Right atrium auricular region (tissue), 2 donors: ENCODE measurements at regions not wholly inside any gene's neighbourhood (a gene's known extent, or its start where the extent isn't known, plus 50 kb on each side); places are given as distances from the start of the nearest gene placed in this dataset.
"Not testable (repeated sequence)": the region's sequence is repeated elsewhere in the genome, so short reads cannot be mapped to it uniquely, and the experiment has no call there.

Source experiments
- DNase-seq: peaks from one replicate; pipeline ENCODE4 v3.0.0-alpha.2; 2019; ENCODE audit warnings: low spot score
- H3K27ac ChIP-seq, 2 donors: fragments of 200-600 bp; sonication (generic); 1 replicate in 1 of 2; 2 replicates in 1 of 2; pipeline ENCODE4 v1.5.1; 2016 to 2019
- H3K27me3 ChIP-seq, 2 donors: fragments of 200-600 bp; sonication (generic); one replicate each; pipeline versions ENCODE4 v1.5.1 to v1.6.0; 2017 to 2019
- H3K36me3 ChIP-seq: fragments of 200-600 bp; sonication (generic); one replicate; pipeline ENCODE4 v1.5.1; 2016
- H3K4me1 ChIP-seq, 2 donors: fragments of 200-600 bp; sonication (generic); one replicate each; pipeline versions ENCODE4 v1.5.1 to v1.6.0; 2017 to 2019
- H3K4me3 ChIP-seq, 2 donors: fragments of 200-600 bp; sonication (generic); 1 replicate in 1 of 2; 2 replicates in 1 of 2; pipeline ENCODE4 v1.5.1; 2017 to 2019; ENCODE audit warnings: mild to moderate bottlenecking in 1 of 2, moderate library complexity in 1 of 2
- H3K9me3 ChIP-seq, 2 donors: fragments of 200-600 bp; sonication (generic); one replicate each; pipeline ENCODE4 v1.5.1; 2019
- TF ChIP-seq, protein P1 (sequence below), 2 donors: fragments of 200-600 bp; sonication (generic); IDR thresholded peaks; one replicate each; pipeline ENCODE4 v1.5.1; 2019; ENCODE audit warnings: antibody characterized with exemption in 2 of 2

GRCh38 chr14:35932659-35933159 is 106.6 kb downstream of the BRMS1L start:
- Histone ChIP-seq H3K27ac (no peak overlapping the region), H3K27me3 (no peaks in the 10 kb centered on the region), H3K36me3 (no peaks in the 10 kb centered on the region), H3K4me1 (no peaks in the 10 kb centered on the region), H3K9me3 (no peaks in the 10 kb centered on the region), H3K4me3 (no peak overlapping the region)
- no peak for DNase-seq
- TF ChIP-seq, protein P1, sequence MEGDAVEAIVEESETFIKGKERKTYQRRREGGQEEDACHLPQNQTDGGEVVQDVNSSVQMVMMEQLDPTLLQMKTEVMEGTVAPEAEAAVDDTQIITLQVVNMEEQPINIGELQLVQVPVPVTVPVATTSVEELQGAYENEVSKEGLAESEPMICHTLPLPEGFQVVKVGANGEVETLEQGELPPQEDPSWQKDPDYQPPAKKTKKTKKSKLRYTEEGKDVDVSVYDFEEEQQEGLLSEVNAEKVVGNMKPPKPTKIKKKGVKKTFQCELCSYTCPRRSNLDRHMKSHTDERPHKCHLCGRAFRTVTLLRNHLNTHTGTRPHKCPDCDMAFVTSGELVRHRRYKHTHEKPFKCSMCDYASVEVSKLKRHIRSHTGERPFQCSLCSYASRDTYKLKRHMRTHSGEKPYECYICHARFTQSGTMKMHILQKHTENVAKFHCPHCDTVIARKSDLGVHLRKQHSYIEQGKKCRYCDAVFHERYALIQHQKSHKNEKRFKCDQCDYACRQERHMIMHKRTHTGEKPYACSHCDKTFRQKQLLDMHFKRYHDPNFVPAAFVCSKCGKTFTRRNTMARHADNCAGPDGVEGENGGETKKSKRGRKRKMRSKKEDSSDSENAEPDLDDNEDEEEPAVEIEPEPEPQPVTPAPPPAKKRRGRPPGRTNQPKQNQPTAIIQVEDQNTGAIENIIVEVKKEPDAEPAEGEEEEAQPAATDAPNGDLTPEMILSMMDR (IDR thresholded peaks at IDR 0.05) = no peak

DNA sequence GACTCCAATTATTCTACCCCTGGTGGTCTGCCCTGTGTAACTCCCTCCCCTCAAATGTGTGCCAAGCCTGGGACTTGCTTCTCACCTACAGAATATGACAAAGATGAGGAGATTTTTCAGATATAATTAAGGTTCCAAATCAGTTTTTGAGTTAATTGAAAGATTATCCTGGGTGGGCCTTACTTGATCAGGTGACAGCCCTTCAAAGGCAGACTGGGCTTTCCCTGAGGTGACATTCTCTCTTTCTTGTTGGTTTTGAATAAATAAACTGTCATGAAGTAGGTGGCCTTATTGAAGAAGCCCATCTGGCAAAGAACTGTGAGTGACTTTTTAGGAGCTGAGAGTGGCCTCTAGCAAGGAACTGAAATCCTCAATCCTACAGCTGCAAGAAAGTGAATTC is 106.0 kb downstream of the BRMS1L start:
- Histone ChIP-seq H3K4me3 (no peak overlapping the region), H3K27ac (no peak overlapping the region), H3K27me3 (no peaks in the 10 kb centered on the region), H3K9me3 (no peaks in the 10 kb centered on the region), H3K4me1 (no peaks in the 10 kb centered on the region), H3K36me3 (no peaks in the 10 kb centered on the region)
- DNase-seq = no peak
- TF ChIP-seq, protein P1 (IDR thresholded peaks at IDR 0.05) = no peak

DNA sequence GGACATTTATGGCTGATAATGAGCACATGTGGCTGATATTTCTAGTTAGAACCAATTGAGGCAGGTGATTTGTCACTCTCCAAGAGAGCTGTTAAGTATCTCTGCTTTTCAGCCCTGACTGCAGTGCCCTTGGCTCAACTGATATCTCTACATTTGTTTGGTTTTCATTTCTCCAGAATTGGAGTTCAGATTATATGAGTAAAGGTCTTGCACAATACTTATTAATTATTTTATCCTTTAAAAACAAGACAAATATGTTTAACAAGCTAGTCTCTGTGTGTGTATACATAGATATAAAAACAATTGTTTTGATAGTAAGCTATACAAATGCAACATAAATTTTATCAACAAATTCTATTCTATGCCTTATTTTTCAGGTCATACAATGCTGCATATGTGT is 105.2 kb downstream of the BRMS1L start:
- H3K27ac ChIP-seq = no peak overlapping the region
- no peak overlapping the region for H3K4me3 ChIP-seq

DNA sequence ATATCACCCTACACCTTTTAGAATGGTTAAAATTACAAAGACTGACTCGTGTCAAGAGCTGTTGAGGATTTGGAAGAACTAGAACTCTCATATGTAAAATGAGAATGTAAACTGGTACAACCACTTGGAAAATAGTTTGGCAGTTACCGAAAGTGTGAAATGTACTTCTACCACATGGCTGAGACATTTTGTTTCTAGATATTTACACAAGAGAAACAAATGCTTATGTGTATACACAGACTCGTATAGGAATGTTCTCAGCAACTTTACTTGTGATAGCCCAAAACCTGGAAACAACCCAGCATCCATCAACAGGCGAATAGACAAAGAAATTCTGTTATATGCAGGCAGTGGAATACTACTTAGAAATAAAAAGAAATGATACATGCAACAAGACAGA is 103.0 kb downstream of the BRMS1L start:
- H3K27me3 ChIP-seq = no peaks in the 10 kb centered on the region
- H3K9me3 ChIP-seq = no peaks in the 10 kb centered on the region
- no peak overlapping the region for H3K27ac ChIP-seq
- H3K4me1 ChIP-seq = no peaks in the 10 kb centered on the region
- no peak for DNase-seq
- TF ChIP-seq, protein P1 (IDR thresholded peaks at IDR 0.05) = no peak
- H3K36me3 ChIP-seq = no peaks in the 10 kb centered on the region
- H3K4me3 ChIP-seq = no peak overlapping the region

More for the DNA sequence above, 105.2 kb downstream of the BRMS1L start:
- Histone ChIP-seq H3K36me3 (no peaks in the 10 kb centered on the region), H3K27me3 (no peaks in the 10 kb centered on the region), H3K9me3 (no peaks in the 10 kb centered on the region), H3K4me1 (no peaks in the 10 kb centered on the region)
- TF ChIP-seq, protein P1 (IDR thresholded peaks at IDR 0.05) = no peak
- DNase-seq = no peak

DNA sequence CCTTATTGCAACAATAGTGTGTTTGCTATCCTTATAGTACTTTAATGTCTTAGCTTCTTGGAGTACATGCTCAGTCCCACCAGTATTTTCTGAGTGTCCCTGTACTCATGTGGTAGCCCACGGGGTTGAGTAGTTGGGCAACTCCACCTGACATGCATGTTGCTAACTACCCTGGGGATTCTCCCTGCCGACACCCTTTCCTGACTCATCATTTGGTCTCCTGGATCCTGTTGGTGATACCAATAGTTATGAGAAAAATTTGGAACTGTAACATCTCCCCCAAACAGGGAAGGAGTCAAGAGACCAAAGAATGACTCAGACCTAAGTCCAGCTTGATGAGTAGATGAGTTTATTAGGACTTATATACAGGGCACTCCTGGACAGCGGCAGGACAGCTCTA is 101.6 kb downstream of the BRMS1L start:
- TF ChIP-seq, protein P1 (IDR thresholded peaks at IDR 0.05) = no peak
- no peaks in the 10 kb centered on the region for H3K27me3 ChIP-seq
- no peak for DNase-seq
- no peak overlapping the region for H3K27ac ChIP-seq
- H3K4me3 ChIP-seq = no peak overlapping the region
- H3K9me3 ChIP-seq = no peaks in the 10 kb centered on the region
- no peaks in the 10 kb centered on the region for H3K36me3 ChIP-seq
- H3K4me1 ChIP-seq = no peaks in the 10 kb centered on the region

- Histone ChIP-seq H3K4me3 (no peak overlapping the region), H3K36me3 (no peaks in the 10 kb centered on the region), H3K4me1 (no peaks in the 10 kb centered on the region), H3K27ac (no peak overlapping the region), H3K27me3 (no peaks in the 10 kb centered on the region), H3K9me3 (no peaks in the 10 kb centered on the region)
- TF ChIP-seq, protein P1 (IDR thresholded peaks at IDR 0.05) = no peak
- DNase-seq = no peak
Observed at GRCh38 chr14:35925319-35925718, 99.2 kb downstream of the BRMS1L start.

DNA sequence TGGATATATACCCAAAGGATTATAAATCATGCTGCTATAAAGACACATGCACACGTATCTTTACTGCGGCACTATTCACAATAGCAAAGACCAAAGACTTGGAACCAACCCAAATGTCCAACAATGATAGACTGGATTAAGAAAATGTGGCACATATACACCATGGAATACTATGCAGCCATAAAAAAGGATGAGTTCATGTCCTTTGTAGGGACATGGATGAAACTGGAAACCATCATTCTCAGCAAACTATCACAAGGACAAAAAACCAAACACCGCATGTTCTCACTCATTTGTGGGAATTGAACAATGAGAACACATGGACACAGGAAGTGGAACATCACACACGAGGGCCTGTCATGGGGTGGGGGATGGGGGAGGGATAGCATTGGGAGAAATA is 96.5 kb downstream of the BRMS1L start:
- not testable (repeated sequence) for H3K27me3 ChIP-seq, H3K36me3 ChIP-seq, H3K9me3 ChIP-seq, H3K27ac ChIP-seq, H3K4me3 ChIP-seq, H3K4me1 ChIP-seq, DNase-seq
